ENCODE measurements at regions not wholly inside any gene's neighbourhood (a gene's known extent, or its start where the extent isn't known, plus 50 kb on each side); places are given as distances from the start of the nearest gene placed in this dataset.

GRCh38 chr3:65101450-65101849, 413.6 kb upstream of the ADAMTS9 start:
- 0 out of 2 replicates have a peak, but pooled peaks cover 3% of the 10 kb centered on the region for H3K27me3 ChIP-seq (replicated peaks)

GRCh38 chr3:65098400-65098799, 410.6 kb upstream of the ADAMTS9 start:
- Histone ChIP-seq H3K4me1 (replicated peaks) (no peaks in the 10 kb centered on the region), H3K4me3 (no peak overlapping the region), H3K9me3 (replicated peaks) (no peaks in the 10 kb centered on the region), H3K36me3 (no peaks in the 10 kb centered on the region), H3K27ac (no peak overlapping the region), H3K27me3 (replicated peaks) (0 out of 2 replicates have a peak, but pooled peaks cover 3% of the 10 kb centered on the region)
- DNase-seq (ENCODE audit: low read depth in 1 of 2, low spot score in 2 of 2), result no peak

More at GRCh38 chr3:65101450-65101849, 413.6 kb upstream of the ADAMTS9 start:
- no peak for DNase-seq (ENCODE audit: low read depth in 1 of 2, low spot score in 2 of 2)
- Histone ChIP-seq H3K36me3 (no peaks in the 10 kb centered on the region), H3K27ac (no peak overlapping the region), H3K4me3 (no peak overlapping the region), H3K4me1 (replicated peaks) (no peaks in the 10 kb centered on the region), H3K9me3 (replicated peaks) (no peaks in the 10 kb centered on the region)

- no peaks in the 10 kb centered on the region for H3K9me3 ChIP-seq (replicated peaks)
- no peak overlapping the region for H3K4me3 ChIP-seq
- H3K27me3 ChIP-seq (replicated peaks), result 0 out of 2 replicates have a peak, but pooled peaks cover 3% of the 10 kb centered on the region
- H3K27ac ChIP-seq, result no peak overlapping the region
- no peaks in the 10 kb centered on the region for H3K36me3 ChIP-seq
- DNase-seq (ENCODE audit: low read depth in 1 of 2, low spot score in 2 of 2), result no peak
- H3K4me1 ChIP-seq (replicated peaks), result peaks cover 6% of the 10 kb centered on the region
Observed at GRCh38 chr3:65096110-65096745, 408.4 kb upstream of the ADAMTS9 start.

- Histone ChIP-seq H3K9me3 (replicated peaks) (no peaks in the 10 kb centered on the region), H3K36me3 (no peaks in the 10 kb centered on the region), H3K4me1 (replicated peaks) (peaks cover 6% of the 10 kb centered on the region), H3K4me3 (no peak overlapping the region), H3K27me3 (replicated peaks) (0 out of 2 replicates have a peak, but pooled peaks cover 3% of the 10 kb centered on the region), H3K27ac (no peak overlapping the region)
- DNase-seq (ENCODE audit: low read depth in 1 of 2, low spot score in 2 of 2), result no peak
Observed at GRCh38 chr3:65094723-65095122, 406.9 kb upstream of the ADAMTS9 start.

- Histone ChIP-seq H3K4me3 (no peak overlapping the region), H3K36me3 (no peaks in the 10 kb centered on the region), H3K4me1 (replicated peaks) (peaks cover 6% of the 10 kb centered on the region), H3K9me3 (replicated peaks) (no peaks in the 10 kb centered on the region), H3K27me3 (replicated peaks) (0 out of 2 replicates have a peak, but pooled peaks cover 3% of the 10 kb centered on the region), H3K27ac (no peak overlapping the region)
- no peak for DNase-seq (ENCODE audit: low read depth in 1 of 2, low spot score in 2 of 2)
Observed at GRCh38 chr3:65093641-65094040, 405.8 kb upstream of the ADAMTS9 start.

GRCh38 chr3:65091565-65091964, 403.8 kb upstream of the ADAMTS9 start:
- H3K36me3 ChIP-seq, result no peaks in the 10 kb centered on the region
- peaks cover 6% of the 10 kb centered on the region for H3K4me1 ChIP-seq (replicated peaks)
- DNase-seq (ENCODE audit: low read depth in 1 of 2, low spot score in 2 of 2), result no peak
- no peaks in the 10 kb centered on the region for H3K27me3 ChIP-seq (replicated peaks)
- H3K27ac ChIP-seq, result peak overlapping the region; percentile 6; the same call in 1 of the 2 replicates
- H3K4me3 ChIP-seq, result no peak overlapping the region
- H3K9me3 ChIP-seq (replicated peaks), result no peaks in the 10 kb centered on the region

- Histone ChIP-seq H3K4me1 (replicated peaks) (no peaks in the 10 kb centered on the region), H3K27ac (no peak overlapping the region), H3K36me3 (no peaks in the 10 kb centered on the region), H3K9me3 (replicated peaks) (no peaks in the 10 kb centered on the region), H3K4me3 (no peak overlapping the region), H3K27me3 (replicated peaks) (no peaks in the 10 kb centered on the region)
- DNase-seq (ENCODE audit: low read depth in 1 of 2, low spot score in 2 of 2), result no peak
Observed at GRCh38 chr3:65083240-65083639, 395.4 kb upstream of the ADAMTS9 start.

GRCh38 chr3:65081536-65081935, 393.7 kb upstream of the ADAMTS9 start:
- Histone ChIP-seq H3K4me3 (no peak overlapping the region), H3K4me1 (replicated peaks) (no peaks in the 10 kb centered on the region), H3K27me3 (replicated peaks) (no peaks in the 10 kb centered on the region), H3K36me3 (no peaks in the 10 kb centered on the region), H3K27ac (no peak overlapping the region), H3K9me3 (replicated peaks) (no peaks in the 10 kb centered on the region)
- no peak for DNase-seq (ENCODE audit: low read depth in 1 of 2, low spot score in 2 of 2)

- no peak for DNase-seq (ENCODE audit: low read depth in 1 of 2, low spot score in 2 of 2)
- Histone ChIP-seq H3K27me3 (replicated peaks) (no peaks in the 10 kb centered on the region), H3K4me1 (replicated peaks) (no peaks in the 10 kb centered on the region), H3K4me3 (no peak overlapping the region), H3K27ac (no peak overlapping the region), H3K36me3 (no peaks in the 10 kb centered on the region), H3K9me3 (replicated peaks) (no peaks in the 10 kb centered on the region)
Observed at GRCh38 chr3:65080432-65080831, 392.6 kb upstream of the ADAMTS9 start.

GRCh38 chr3:65079560-65079959, 391.8 kb upstream of the ADAMTS9 start:
- Histone ChIP-seq H3K27me3 (replicated peaks) (no peaks in the 10 kb centered on the region), H3K9me3 (replicated peaks) (no peaks in the 10 kb centered on the region), H3K4me1 (replicated peaks) (no peaks in the 10 kb centered on the region), H3K27ac (no peak overlapping the region), H3K36me3 (no peaks in the 10 kb centered on the region), H3K4me3 (no peak overlapping the region)
- DNase-seq (ENCODE audit: low read depth in 1 of 2, low spot score in 2 of 2), result no peak

GRCh38 chr3:65078748-65079147, 390.9 kb upstream of the ADAMTS9 start:
- DNase-seq (ENCODE audit: low read depth in 1 of 2, low spot score in 2 of 2), result no peak
- H3K27ac ChIP-seq, result no peak overlapping the region
- H3K27me3 ChIP-seq (replicated peaks), result no peaks in the 10 kb centered on the region
- no peaks in the 10 kb centered on the region for H3K9me3 ChIP-seq (replicated peaks)
- H3K4me3 ChIP-seq, result no peak overlapping the region
- H3K4me1 ChIP-seq (replicated peaks), result no peaks in the 10 kb centered on the region
- H3K36me3 ChIP-seq, result no peaks in the 10 kb centered on the region

- H3K27ac ChIP-seq, result no peak overlapping the region
- no peaks in the 10 kb centered on the region for H3K36me3 ChIP-seq
- no peak for DNase-seq (ENCODE audit: low read depth in 1 of 2, low spot score in 2 of 2)
Observed at GRCh38 chr3:65077124-65077523, 389.3 kb upstream of the ADAMTS9 start.

GRCh38 chr3:65070968-65071367, 383.2 kb upstream of the ADAMTS9 start:
- no peak overlapping the region for H3K27ac ChIP-seq
- H3K36me3 ChIP-seq, result no peaks in the 10 kb centered on the region
- H3K4me1 ChIP-seq (replicated peaks), result no peaks in the 10 kb centered on the region
- H3K9me3 ChIP-seq (replicated peaks), result no peaks in the 10 kb centered on the region
- H3K27me3 ChIP-seq (replicated peaks), result no peaks in the 10 kb centered on the region
- DNase-seq (ENCODE audit: low read depth in 1 of 2, low spot score in 2 of 2), result no peak
- H3K4me3 ChIP-seq, result no peak overlapping the region

More at GRCh38 chr3:65077124-65077523, 389.3 kb upstream of the ADAMTS9 start:
- Histone ChIP-seq H3K27me3 (replicated peaks) (no peaks in the 10 kb centered on the region), H3K9me3 (replicated peaks) (no peaks in the 10 kb centered on the region), H3K4me3 (no peak overlapping the region), H3K4me1 (replicated peaks) (no peaks in the 10 kb centered on the region)

- no peak overlapping the region for H3K27ac ChIP-seq
Observed at GRCh38 chr3:65060904-65061303, 373.1 kb upstream of the ADAMTS9 start.

GRCh38 chr3:65052101-65052500, 364.3 kb upstream of the ADAMTS9 start:
- H3K4me1 ChIP-seq (replicated peaks), result no peaks in the 10 kb centered on the region
- H3K27me3 ChIP-seq (replicated peaks), result no peaks in the 10 kb centered on the region
- H3K9me3 ChIP-seq (replicated peaks), result no peaks in the 10 kb centered on the region
- no peak overlapping the region for H3K4me3 ChIP-seq
- no peaks in the 10 kb centered on the region for H3K36me3 ChIP-seq
- no peak for DNase-seq (ENCODE audit: low read depth in 1 of 2, low spot score in 2 of 2)
- H3K27ac ChIP-seq, result no peak overlapping the region

More at GRCh38 chr3:65060904-65061303, 373.1 kb upstream of the ADAMTS9 start:
- no peak for DNase-seq (ENCODE audit: low read depth in 1 of 2, low spot score in 2 of 2)
- no peak overlapping the region for H3K4me3 ChIP-seq
- H3K36me3 ChIP-seq, result no peaks in the 10 kb centered on the region
- H3K27me3 ChIP-seq (replicated peaks), result no peaks in the 10 kb centered on the region
- H3K4me1 ChIP-seq (replicated peaks), result no peaks in the 10 kb centered on the region
- no peaks in the 10 kb centered on the region for H3K9me3 ChIP-seq (replicated peaks)

Data from SJSA1 (cell line).